T follicular helper cell (primary cell): ENCODE measurements at regions not wholly inside any gene's neighbourhood (a gene's known extent, or its start where the extent isn't known, plus 50 kb on each side); places are given as distances from the start of the nearest gene placed in this dataset.
A peak's percentile ranks its signal among the peaks of the same experiment; 100 is the strongest.
"Not testable (repeated sequence)": the region's sequence is repeated elsewhere in the genome, so short reads cannot be mapped to it uniquely, and the experiment has no call there.

Experiments used
- DNase-seq: peaks from one replicate; pipeline ENCODE4 v3.0.0-alpha.2; 2020; ENCODE audit warnings: low read depth

GRCh38 chr10:8379906-8380832 lies 325.7 kb downstream of the GATA3 start:
- no peak for DNase-seq

GRCh38 chr10:8380833-8381496 lies 326.5 kb downstream of the GATA3 start:
- DNase-seq: no peak

GRCh38 chr10:8386781-8387180 lies 332.3 kb downstream of the GATA3 start:
- no peak for DNase-seq

GRCh38 chr10:8389630-8390029 lies 335.1 kb downstream of the GATA3 start:
- DNase-seq: no peak

GRCh38 chr10:8392216-8392615 lies 337.7 kb downstream of the GATA3 start:
- DNase-seq: no peak

GRCh38 chr10:8393531-8393930 lies 339.0 kb downstream of the GATA3 start:
- no peak for DNase-seq

- no peak for DNase-seq
These were observed 342.2 kb downstream of the GATA3 start for GRCh38 chr10:8396675-8397074.

GRCh38 chr10:8398771-8399170 lies 344.3 kb downstream of the GATA3 start:
- no peak for DNase-seq

- DNase-seq: no peak
These were observed 345.7 kb downstream of the GATA3 start for GRCh38 chr10:8400151-8400550.

GRCh38 chr10:8400892-8401291 lies 346.4 kb downstream of the GATA3 start:
- DNase-seq: no peak

GRCh38 chr10:8401531-8401930 lies 347.0 kb downstream of the GATA3 start:
- DNase-seq: no peak

- DNase-seq: no peak
These were observed 348.1 kb downstream of the GATA3 start for GRCh38 chr10:8402576-8402975.

- DNase-seq: no peak
These were observed 349.4 kb downstream of the GATA3 start for GRCh38 chr10:8403711-8404371.

GRCh38 chr10:8404721-8405120 lies 350.2 kb downstream of the GATA3 start:
- peak; percentile 53 for DNase-seq

GRCh38 chr10:8405596-8405995 lies 351.1 kb downstream of the GATA3 start:
- DNase-seq: no peak

GRCh38 chr10:8407501-8408021 lies 353.1 kb downstream of the GATA3 start:
- no peak for DNase-seq

- no peak for DNase-seq
These were observed 356.0 kb downstream of the GATA3 start for GRCh38 chr10:8410506-8410905.

GRCh38 chr10:8412541-8412940 lies 358.1 kb downstream of the GATA3 start:
- DNase-seq: no peak

GRCh38 chr10:8415029-8415428 lies 360.5 kb downstream of the GATA3 start:
- DNase-seq: not testable (repeated sequence)

GRCh38 chr10:8416192-8416701 lies 361.8 kb downstream of the GATA3 start:
- DNase-seq: no peak

- no peak for DNase-seq
These were observed 362.3 kb downstream of the GATA3 start for GRCh38 chr10:8416760-8417159.

- no peak for DNase-seq
These were observed 363.1 kb downstream of the GATA3 start for GRCh38 chr10:8417631-8418030.
